Endothelial cell of umbilical vein (primary cell): ENCODE measurements at regions not wholly inside any gene's neighbourhood (a gene's known extent, or its start where the extent isn't known, plus 50 kb on each side); places are given as distances from the start of the nearest gene placed in this dataset.

Experiments used
- BruUV-seq: library from RNA; stranded (reverse); fragments of 400-500 nt; replicated peaks from 2 replicates; lab custom pipeline; 2021; lab: Mats Ljungman, UMichigan
- CTCF ChIA-PET: fragments of 300-600, 350-600 bp; sonication (Branson Sonifier 250); formaldehyde crosslinking; loops from one replicate; lab custom pipeline; 2021; ENCODE audit warnings: antibody characterized with exemption, inconsistent platforms; lab: Charles Lee
- POLR2A ChIA-PET: fragments of 300-600, 350-600 bp; sonication (Branson Sonifier 250); formaldehyde crosslinking; loops from one replicate; lab custom pipeline; 2021; ENCODE audit warnings: antibody characterized with exemption, inconsistent platforms; lab: Charles Lee
- DNase-seq: peaks from one replicate; pipeline ENCODE4 v3.0.0-alpha.2; 2011; ENCODE audit warnings: low read depth, low spot score
- FAIRE-seq: peaks from 2 replicates; lab custom pipeline; 2011; peaks lifted over from hg19 to GRCh38; lab: Jason Lieb, UNC
- H2AFZ ChIP-seq: 2 replicates; pipeline ENCODE4 v1.6.0; 2012; ENCODE audit warnings: low read depth, low read length, control low read depth, inconsistent platforms
- H3K27ac ChIP-seq: 2 replicates; pipeline ENCODE4 v1.5.1; 2011; ENCODE audit warnings: low read depth, mild to moderate bottlenecking, control low read depth, low read length, moderate library complexity; ENCODE audit not compliant: insufficient read depth
- H3K27me3 ChIP-seq, 2 experiments: 2 replicates each; pipeline versions ENCODE4 v1.6.0 to v1.6.1; 2011; ENCODE audit warnings: low read length in 2 of 2, mixed read lengths in 1 of 2; ENCODE audit not compliant: control insufficient read depth in 2 of 2, insufficient read depth in 2 of 2
- H3K36me3 ChIP-seq, 2 experiments: 2 replicates in 1 of 2; 3 replicates in 1 of 2; pipeline ENCODE4 v1.5.1; 2011; ENCODE audit warnings: low read length in 2 of 2, mild to moderate bottlenecking in 1 of 2, moderate library complexity in 1 of 2; ENCODE audit not compliant: control insufficient read depth in 2 of 2, insufficient read depth in 2 of 2; ENCODE audit errors: extremely low read depth in 1 of 2
- H3K4me1 ChIP-seq: 3 replicates; pipeline ENCODE4 v1.5.1; 2011; ENCODE audit warnings: mild to moderate bottlenecking, low read length; ENCODE audit not compliant: control insufficient read depth, insufficient read depth; ENCODE audit errors: extremely low read depth
- H3K4me2 ChIP-seq: 2 replicates; pipeline ENCODE4 v1.6.1; 2011; ENCODE audit warnings: low read length, control low read depth, mixed read lengths; ENCODE audit not compliant: insufficient read depth
- H3K4me3 ChIP-seq, 3 experiments: fragments of 200-600 bp in 1 of 3; sonication (generic), shearing (Covaris generic) in 1 of 3; replicated peaks in 1 of 3; 2 replicates each; pipeline ENCODE4 v1.5.1; 2011 to 2016; ENCODE audit warnings: control low read depth in 3 of 3, low read length in 3 of 3, mild to moderate bottlenecking in 2 of 3, inconsistent platforms in 1 of 3, low read depth in 1 of 3, moderate library complexity in 1 of 3; ENCODE audit not compliant: insufficient read depth in 1 of 3
- H3K79me2 ChIP-seq: 2 replicates; pipeline ENCODE4 v1.6.0; 2012; ENCODE audit warnings: low read length, inconsistent platforms; ENCODE audit not compliant: control insufficient read depth, insufficient read depth
- H3K9ac ChIP-seq: replicated peaks from 2 replicates; pipeline ENCODE3; 2011; ENCODE audit warnings: low read length, control low read depth; ENCODE audit not compliant: insufficient read depth; ENCODE audit errors: extremely low read depth
- H3K9me1 ChIP-seq: replicated peaks from 3 replicates; pipeline ENCODE4 v1.6.0; 2011; ENCODE audit warnings: mild to moderate bottlenecking, low read length; ENCODE audit not compliant: control insufficient read depth, insufficient read depth; ENCODE audit errors: extremely low read depth
- H3K9me3 ChIP-seq: replicated peaks from 2 replicates; pipeline ENCODE4 v1.5.1; 2012; ENCODE audit warnings: low read length, inconsistent platforms; ENCODE audit not compliant: control insufficient read depth, insufficient read depth
- H4K20me1 ChIP-seq: replicated peaks from 2 replicates; pipeline ENCODE3; 2011; ENCODE audit warnings: mild to moderate bottlenecking, low read length; ENCODE audit not compliant: control insufficient read depth, insufficient read depth; ENCODE audit errors: extremely low read depth
- EZH2 ChIP-seq: IDR thresholded peaks from 2 replicates; pipeline ENCODE4 v1.6.1; 2012; ENCODE audit warnings: borderline replicate concordance, low read depth, mild to moderate bottlenecking, moderate library complexity, low read length, inconsistent platforms; ENCODE audit not compliant: severe bottlenecking
- FOS ChIP-seq: IDR thresholded peaks from 2 replicates; pipeline ENCODE4 v1.6.1; 2011; ENCODE audit warnings: mild to moderate bottlenecking, low read length, moderate library complexity, borderline replicate concordance; ENCODE audit not compliant: insufficient read depth
- GATA2 ChIP-seq: IDR thresholded peaks from 2 replicates; pipeline ENCODE4 v1.7.0; 2011; ENCODE audit warnings: low read depth, mild to moderate bottlenecking, moderate library complexity, mixed read lengths, low read length; ENCODE audit not compliant: insufficient read length, insufficient read depth
- JUN ChIP-seq: IDR thresholded peaks from 2 replicates; pipeline ENCODE4 v1.6.1; 2011; ENCODE audit warnings: borderline replicate concordance, low read depth; ENCODE audit not compliant: insufficient read length, insufficient read depth
- MYC ChIP-seq: IDR thresholded peaks from one replicate; pipeline ENCODE4 v1.6.1; 2011; ENCODE audit warnings: mild to moderate bottlenecking, low read depth, low read length
- POLR2A ChIP-seq: IDR thresholded peaks from 2 replicates; pipeline ENCODE4 v1.6.1; 2012; ENCODE audit warnings: low read depth, mild to moderate bottlenecking, control low read depth, low read length
- POLR2AphosphoS5 ChIP-seq: IDR thresholded peaks from 2 replicates; pipeline ENCODE4 v1.6.1; 2012; ENCODE audit warnings: low read depth, mild to moderate bottlenecking, control low read depth, low read length, moderate library complexity; ENCODE audit not compliant: insufficient read depth
- dilution Hi-C: fragments of 300-500 bp; cut with MboI; formaldehyde crosslinking; loops from one replicate; pipeline ENCODE4 v1.15.0; 2019; ENCODE audit warnings: low sequenced_read_pairs; ENCODE audit not compliant: extremely low pct_ligation_motif_present
- intact Hi-C: fragments of 100-400 bp; cut with micrococcal nuclease; formaldehyde crosslinking; loops from one replicate; pipeline ENCODE4 v1.10.0; 2022
- TF ChIP-seq, protein P1 (sequence below): IDR thresholded peaks from 2 replicates; pipeline ENCODE4 v1.6.1; 2011; ENCODE audit not compliant: insufficient read depth, insufficient read length
- TF ChIP-seq, protein P2 (sequence below), 2 donors: IDR thresholded peaks; 1 replicate in 1 of 2; 2 replicates in 1 of 2; pipeline ENCODE4 v1.5.1; 2011; ENCODE audit warnings: low read length in 2 of 2, mild to moderate bottlenecking in 2 of 2, moderate library complexity in 2 of 2, control low read depth in 1 of 2, inconsistent platforms in 1 of 2, low read depth in 1 of 2; ENCODE audit not compliant: insufficient read depth in 1 of 2; ENCODE audit errors: extremely low read depth in 1 of 2

GRCh38 chr6:92008757-92009502 lies 1410.4 kb downstream of the EPHA7 start:
- no peak overlapping the region for H3K4me3 ChIP-seq
- no peaks in the 10 kb centered on the region for H3K36me3 ChIP-seq
- ChIA-PET POLR2A (no interaction called here), CTCF (no interaction called here)
- no peak overlapping the region for H3K4me2 ChIP-seq
- no peaks in the 10 kb centered on the region for H3K79me2 ChIP-seq
- peaks cover 2% of the 10 kb centered on the region for H3K9me3 ChIP-seq
- H3K27me3 ChIP-seq, result no peaks in the 10 kb centered on the region
- intact Hi-C loops, result no loop called here
- H3K27ac ChIP-seq, result no peak overlapping the region
- DNase-seq, result no peak
- FAIRE-seq, result no peak
- no TSS peak for BruUV-seq
- H3K9ac ChIP-seq, result no peak overlapping the region
- H4K20me1 ChIP-seq, result no peaks in the 10 kb centered on the region
- H3K9me1 ChIP-seq, result no peaks in the 10 kb centered on the region
- no peaks in the 10 kb centered on the region for H3K4me1 ChIP-seq
- TF ChIP-seq EZH2 (no peak), POLR2AphosphoS5 (no peak), POLR2A (no peak), GATA2 (no peak), JUN (no peak), MYC (no peak), FOS (no peak)
- TF ChIP-seq, protein P1, sequence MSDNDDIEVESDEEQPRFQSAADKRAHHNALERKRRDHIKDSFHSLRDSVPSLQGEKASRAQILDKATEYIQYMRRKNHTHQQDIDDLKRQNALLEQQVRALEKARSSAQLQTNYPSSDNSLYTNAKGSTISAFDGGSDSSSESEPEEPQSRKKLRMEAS, result no peak
- TF ChIP-seq, protein P2, sequence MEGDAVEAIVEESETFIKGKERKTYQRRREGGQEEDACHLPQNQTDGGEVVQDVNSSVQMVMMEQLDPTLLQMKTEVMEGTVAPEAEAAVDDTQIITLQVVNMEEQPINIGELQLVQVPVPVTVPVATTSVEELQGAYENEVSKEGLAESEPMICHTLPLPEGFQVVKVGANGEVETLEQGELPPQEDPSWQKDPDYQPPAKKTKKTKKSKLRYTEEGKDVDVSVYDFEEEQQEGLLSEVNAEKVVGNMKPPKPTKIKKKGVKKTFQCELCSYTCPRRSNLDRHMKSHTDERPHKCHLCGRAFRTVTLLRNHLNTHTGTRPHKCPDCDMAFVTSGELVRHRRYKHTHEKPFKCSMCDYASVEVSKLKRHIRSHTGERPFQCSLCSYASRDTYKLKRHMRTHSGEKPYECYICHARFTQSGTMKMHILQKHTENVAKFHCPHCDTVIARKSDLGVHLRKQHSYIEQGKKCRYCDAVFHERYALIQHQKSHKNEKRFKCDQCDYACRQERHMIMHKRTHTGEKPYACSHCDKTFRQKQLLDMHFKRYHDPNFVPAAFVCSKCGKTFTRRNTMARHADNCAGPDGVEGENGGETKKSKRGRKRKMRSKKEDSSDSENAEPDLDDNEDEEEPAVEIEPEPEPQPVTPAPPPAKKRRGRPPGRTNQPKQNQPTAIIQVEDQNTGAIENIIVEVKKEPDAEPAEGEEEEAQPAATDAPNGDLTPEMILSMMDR (IDR thresholded peaks at IDR 0.05; ENCODE audit: extremely low read depth in 1 of 2, insufficient read depth in 1 of 2, low read depth in 1 of 2, low read length in 2 of 2), result no peak
- dilution Hi-C loops, result no loop called here
- H2AFZ ChIP-seq, result no peak overlapping the region
